Erythroblast (primary cell): ENCODE measurements at regions not wholly inside any gene's neighbourhood (a gene's known extent, or its start where the extent isn't known, plus 50 kb on each side); places are given as distances from the start of the nearest gene placed in this dataset.
A peak's percentile ranks its signal among the peaks of the same experiment; 100 is the strongest.
"Not testable (repeated sequence)": the region's sequence is repeated elsewhere in the genome, so short reads cannot be mapped to it uniquely, and the experiment has no call there.

Source experiments
- DNase-seq, 2 experiments: peaks; one replicate each; lab custom pipeline; 2025; lab: John Stamatoyannopoulos, UW
- GATA1 ChIP-seq: IDR thresholded peaks from 2 replicates; pipeline ENCODE4 v1.6.1; 2011; ENCODE audit warnings: low read depth, mild to moderate bottlenecking, control low read depth, low read length, moderate library complexity
- POLR2A ChIP-seq: IDR thresholded peaks from 2 replicates; pipeline ENCODE4 v1.6.1; 2011; ENCODE audit warnings: mild to moderate bottlenecking, low read length

DNA sequence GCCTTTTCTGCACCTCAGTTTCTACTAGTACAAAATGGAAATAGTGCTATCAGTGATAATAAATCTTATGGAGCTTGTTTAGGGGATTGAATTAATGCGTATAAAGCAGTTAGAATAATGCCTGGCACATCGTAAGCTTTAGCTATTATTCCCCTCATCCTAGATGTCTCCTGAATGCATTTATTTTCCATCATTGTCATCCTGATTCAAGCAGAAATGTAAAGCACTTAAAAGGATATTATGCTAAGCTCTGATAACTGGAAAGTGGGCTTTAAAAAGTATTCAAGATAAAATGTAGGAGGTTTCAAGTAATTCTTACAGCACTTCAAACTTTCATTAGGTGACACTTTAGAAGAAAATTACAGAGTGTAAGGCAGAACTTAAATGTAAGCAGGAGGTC lies 178.7 kb downstream of the RBM46 start:
- TF ChIP-seq POLR2A = no peak
- TF ChIP-seq GATA1 = no peak
- no peak for DNase-seq

DNA sequence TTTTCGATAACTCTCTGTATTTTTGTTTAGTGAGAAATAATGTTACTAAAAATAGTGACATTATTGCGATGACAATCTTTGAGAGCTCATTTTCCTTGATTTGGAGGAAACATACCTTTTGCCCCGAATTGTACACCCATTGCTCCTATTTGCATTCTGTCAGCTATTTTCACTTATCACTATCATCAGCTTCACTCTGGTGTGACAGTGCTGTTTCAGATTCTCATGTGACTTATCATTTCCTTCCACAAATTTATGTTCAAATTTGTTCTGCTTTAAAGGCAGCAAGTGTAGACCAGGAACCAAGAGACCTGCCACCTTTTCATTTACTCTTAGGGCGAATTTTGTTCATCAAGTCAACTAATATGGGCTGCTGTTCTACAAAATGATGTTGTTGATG lies 179.4 kb downstream of the RBM46 start:
- DNase-seq = no peak
- TF ChIP-seq GATA1 (no peak), POLR2A (no peak)

DNA sequence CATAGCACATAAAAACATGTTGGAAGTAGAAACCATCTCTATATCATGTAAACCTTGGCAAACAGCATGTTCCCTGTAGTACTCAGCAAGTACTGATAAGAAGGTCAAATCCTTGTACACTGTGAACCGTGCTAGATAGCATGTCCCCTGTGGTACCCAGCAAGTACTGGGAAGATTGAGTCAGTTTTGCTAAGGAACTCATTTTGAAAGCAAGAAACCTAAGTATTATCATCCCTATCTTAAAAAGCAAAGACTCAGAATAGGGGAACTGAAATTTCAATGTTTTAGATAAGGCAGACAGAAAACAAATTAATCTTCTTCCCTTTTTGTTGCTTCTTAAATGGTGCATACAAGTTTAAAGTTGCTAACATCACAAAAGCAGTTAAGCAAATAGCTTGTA lies 180.2 kb downstream of the RBM46 start:
- no peak for DNase-seq
- TF ChIP-seq GATA1 = no peak
- TF ChIP-seq POLR2A = no peak

GRCh38 chr4:154973244-154974035 lies 192.4 kb downstream of the RBM46 start:
- DNase-seq = no peak
- TF ChIP-seq POLR2A = no peak
- no peak for TF ChIP-seq GATA1

DNA sequence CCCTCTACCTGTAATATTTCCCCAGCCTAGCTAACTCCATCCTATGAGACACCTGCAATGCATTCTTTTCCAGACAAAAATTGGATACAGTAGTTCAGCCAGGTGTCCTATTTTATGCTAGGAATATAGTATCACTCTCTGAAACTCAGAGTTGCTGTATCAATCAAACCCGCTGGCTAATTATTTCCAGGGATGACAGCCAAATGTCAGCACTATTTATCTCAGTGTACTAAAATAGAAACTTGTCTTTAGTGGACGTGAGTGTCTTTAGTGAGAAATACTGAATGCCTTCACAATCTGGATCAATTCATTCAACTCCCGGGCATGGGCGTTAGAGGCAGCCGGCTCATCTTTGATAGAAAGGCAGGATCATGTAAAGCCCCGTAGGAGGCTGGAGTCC lies 196.2 kb downstream of the RBM46 start:
- TF ChIP-seq GATA1 = no peak
- no peak for TF ChIP-seq POLR2A

GRCh38 chr4:154982187-154983047 lies 201.3 kb downstream of the RBM46 start:
- no peak for TF ChIP-seq GATA1
- TF ChIP-seq POLR2A = no peak
- DNase-seq = peak; percentile 19 to 46

More for the DNA sequence above, 196.2 kb downstream of the RBM46 start:
- no peak for DNase-seq

GRCh38 chr4:154983714-154984113 lies 202.6 kb downstream of the RBM46 start:
- TF ChIP-seq POLR2A (no peak), GATA1 (no peak)
- no peak for DNase-seq

DNA sequence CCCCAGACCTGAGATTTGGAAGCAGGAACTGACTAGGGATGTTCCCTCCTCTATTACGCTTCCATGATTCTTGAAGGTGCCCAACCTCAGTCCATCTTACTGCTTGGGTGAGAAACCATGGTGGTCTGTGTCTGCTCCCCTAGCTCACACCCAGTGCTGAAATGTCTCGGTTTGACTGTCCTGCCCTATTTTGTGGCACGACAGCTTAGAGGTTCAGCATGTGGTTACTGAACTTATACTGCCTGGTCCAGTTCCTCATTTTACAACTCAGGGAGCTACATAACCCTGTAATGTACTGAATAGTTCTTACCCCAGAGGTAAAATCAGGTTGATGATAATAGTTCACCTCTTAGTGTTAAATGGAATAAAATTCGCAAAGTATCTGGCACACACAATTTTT lies 203.1 kb downstream of the RBM46 start:
- DNase-seq = no peak
- TF ChIP-seq POLR2A = no peak
- no peak for TF ChIP-seq GATA1

DNA sequence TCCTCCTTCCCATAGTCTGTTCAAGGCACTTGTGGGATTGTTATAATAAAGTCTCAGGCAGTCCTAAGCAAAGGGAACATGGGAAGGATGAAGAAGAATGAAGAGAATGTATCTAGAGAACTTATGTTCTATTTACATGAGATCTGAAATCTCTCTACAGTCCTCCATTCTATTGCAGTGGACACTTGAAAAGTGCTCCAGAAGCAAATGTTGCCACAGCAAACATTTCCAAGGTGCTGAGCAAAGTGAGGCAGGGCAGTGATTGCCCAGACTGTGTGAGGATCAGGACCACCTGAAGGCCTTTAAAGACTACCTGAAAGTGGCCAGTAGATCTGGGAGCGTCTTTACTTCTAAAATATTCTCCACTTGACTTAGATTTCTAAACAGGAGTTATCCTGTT lies 203.5 kb downstream of the RBM46 start:
- TF ChIP-seq POLR2A = no peak
- TF ChIP-seq GATA1 = no peak
- no peak for DNase-seq

GRCh38 chr4:154985673-154986072 lies 204.6 kb downstream of the RBM46 start:
- TF ChIP-seq GATA1 (no peak), POLR2A (no peak)
- DNase-seq = no peak

- no peak for DNase-seq
- TF ChIP-seq GATA1 (no peak), POLR2A (no peak)
Observed at GRCh38 chr4:154988511-154988910, 207.4 kb downstream of the RBM46 start.

DNA sequence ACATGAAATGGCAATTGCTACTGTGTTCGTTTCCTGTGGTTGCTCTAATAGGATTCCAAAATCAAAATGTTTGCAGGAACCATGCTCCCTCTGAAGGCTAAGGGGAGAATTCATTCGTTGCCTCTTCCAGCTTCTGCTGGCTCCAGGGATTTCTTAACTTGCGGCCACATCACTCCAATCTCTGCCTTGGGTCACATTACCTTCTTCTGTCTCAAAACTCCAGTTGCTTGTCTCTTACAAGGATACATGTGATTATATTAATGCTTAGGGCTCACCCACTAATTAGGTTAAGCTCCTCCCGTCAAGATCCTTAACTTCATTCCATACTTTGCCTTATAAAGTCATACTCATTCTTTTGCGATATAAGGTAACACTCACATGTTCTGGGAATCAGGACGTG lies 208.4 kb downstream of the RBM46 start:
- TF ChIP-seq GATA1 = no peak
- TF ChIP-seq POLR2A = no peak
- no peak for DNase-seq

DNA sequence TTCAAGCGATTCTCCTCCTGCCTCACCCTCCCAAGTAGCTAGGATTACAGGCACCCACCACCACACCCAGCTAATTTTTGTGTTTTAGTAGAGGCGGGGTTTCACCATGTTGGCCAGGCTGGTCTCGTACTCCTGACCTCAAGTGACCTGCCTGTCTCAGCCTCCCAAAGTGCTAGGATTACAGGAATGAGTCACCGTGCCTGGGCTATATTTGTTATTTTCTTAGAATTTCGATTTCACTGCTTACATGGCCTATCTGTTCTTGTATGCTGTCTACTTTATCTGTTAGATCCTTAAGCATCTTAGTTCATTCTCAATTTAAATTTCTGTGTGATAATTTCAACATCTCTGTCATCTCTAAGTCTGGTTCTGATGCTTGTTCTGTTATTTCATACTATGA lies 210.6 kb upstream of the NPY2R start:
- DNase-seq = not testable (repeated sequence)

DNA sequence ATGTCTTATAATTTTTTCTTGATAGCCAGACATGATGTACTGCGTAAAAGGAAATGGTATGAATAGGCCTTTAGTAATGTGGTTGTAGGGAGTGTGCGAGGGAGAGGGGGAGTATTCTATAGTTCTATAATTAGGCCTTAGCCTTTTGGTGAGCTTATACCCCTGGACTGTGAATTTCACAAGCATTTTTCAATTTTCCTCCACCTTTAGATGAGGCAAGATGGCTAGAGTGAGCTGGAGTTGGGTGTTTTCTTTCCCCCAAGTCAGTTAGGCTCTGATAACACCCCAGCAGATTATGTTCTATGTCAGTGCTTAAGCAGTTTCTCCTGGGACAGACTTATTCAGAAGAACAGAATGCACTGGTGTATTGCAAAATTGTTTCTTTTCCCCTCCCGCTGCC lies 210.2 kb upstream of the NPY2R start:
- TF ChIP-seq POLR2A (no peak), GATA1 (no peak)
- DNase-seq = no peak

- DNase-seq = no peak
- TF ChIP-seq POLR2A (no peak), GATA1 (no peak)
Observed at GRCh38 chr4:154998773-154999172, 209.7 kb upstream of the NPY2R start.
